Activated CD8-positive, alpha-beta memory T cell treated with anti-CD3 and anti-CD28 coated beads, Interleukin-2, amount 50 U/mL, for 24 hours (primary cell): ENCODE measurements at regions not wholly inside any gene's neighbourhood (a gene's known extent, or its start where the extent isn't known, plus 50 kb on each side); places are given as distances from the start of the nearest gene placed in this dataset.

Experiments
- DNase-seq: peaks from one replicate; pipeline ENCODE4 v3.0.0-alpha.2; 2020; ENCODE audit errors: extremely low read depth

DNA sequence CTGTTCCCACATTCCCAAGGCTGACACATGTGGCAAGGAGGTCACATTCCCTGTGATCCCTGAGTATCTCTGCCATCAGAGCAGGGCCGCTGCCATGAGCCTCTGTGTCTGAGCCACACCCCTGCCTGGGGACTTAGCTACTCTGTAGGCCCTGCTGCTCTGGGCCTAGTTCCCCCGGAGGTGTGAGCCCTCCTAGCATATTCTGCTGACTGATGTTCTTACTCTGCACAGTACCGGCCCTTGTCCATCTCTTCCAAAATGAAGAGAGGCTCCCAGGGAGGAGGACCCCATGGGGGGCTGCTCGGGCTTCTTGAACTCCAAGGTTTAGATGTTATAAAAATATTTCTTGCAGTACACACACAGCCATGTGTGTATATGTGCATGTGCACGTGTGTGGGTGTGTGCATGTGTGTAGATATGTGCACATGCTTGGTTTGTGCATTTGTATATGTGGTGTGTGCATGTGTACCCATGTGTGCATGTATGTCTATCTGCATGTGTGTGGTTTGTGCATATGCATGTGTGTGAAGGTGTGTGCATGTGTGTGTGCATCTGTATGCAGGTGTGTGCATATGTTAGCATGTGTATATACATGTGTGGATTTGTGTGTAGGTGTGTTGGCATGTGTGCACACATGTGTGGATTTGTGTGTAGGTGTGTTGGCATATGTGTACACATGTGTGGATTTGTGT lies 101.2 kb downstream of the ERMARD start:
- no peak for DNase-seq

DNA sequence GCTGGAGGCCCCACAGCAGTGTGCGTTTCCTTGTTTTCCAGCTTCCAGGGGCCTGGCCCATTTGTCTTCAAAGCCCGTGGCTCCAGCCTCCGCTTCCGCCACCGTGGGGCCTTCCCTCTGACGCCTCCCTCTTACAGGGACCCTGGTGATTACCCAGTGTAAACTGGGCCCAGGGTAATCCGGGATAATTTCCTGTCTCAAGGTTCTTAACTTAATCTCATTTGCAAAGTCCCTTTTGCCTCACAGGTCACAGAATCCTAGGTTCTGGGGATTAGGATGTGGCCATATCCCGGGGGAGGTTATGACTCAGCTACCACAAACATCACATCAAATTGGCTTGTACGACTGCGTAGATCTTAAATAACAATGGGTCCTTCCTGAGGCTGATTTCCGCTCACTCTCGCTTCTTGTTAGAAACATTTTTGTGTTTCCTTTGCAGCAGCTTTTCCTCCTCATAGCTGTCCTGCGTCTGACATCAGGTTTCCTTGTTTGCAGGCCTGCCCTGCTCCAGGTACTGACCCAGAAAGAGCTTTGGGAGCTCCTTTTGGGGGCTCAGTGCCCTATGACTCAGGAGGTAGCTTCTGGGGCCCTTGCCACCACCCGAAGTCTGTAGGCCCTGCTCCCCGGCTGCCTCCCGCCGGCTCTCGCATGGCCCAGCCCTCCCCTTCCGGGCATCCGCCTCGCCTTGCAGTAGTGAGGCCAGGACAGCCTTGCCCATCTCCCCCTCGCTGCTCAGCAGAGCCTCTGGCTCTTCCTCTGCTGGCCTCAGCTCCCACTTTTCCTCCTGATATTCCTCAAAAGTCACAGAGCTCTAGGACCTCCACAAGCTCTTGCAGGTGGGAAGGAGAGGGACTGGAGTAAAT lies 100.5 kb downstream of the ERMARD start:
- DNase-seq = no peak

DNA sequence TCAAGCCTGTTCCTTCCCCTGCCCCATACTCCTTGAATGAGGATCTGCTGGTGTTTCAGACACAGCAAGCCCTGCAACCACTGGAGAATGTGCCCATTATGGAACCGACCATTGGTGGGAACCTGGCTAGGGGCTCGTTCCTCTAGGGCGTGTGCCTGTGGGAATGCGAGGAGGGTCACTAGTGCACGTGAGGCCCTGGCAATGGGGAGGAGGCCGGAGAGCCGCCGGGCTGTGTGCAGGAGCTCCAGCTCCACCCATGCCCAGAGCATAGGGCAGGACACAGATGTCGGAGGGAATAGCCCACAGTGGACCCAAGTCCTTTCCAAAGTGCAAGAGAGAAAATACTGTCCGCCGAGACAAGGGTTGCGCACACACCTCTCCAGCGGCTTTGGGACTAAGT lies 99.3 kb downstream of the ERMARD start:
- no peak for DNase-seq

DNA sequence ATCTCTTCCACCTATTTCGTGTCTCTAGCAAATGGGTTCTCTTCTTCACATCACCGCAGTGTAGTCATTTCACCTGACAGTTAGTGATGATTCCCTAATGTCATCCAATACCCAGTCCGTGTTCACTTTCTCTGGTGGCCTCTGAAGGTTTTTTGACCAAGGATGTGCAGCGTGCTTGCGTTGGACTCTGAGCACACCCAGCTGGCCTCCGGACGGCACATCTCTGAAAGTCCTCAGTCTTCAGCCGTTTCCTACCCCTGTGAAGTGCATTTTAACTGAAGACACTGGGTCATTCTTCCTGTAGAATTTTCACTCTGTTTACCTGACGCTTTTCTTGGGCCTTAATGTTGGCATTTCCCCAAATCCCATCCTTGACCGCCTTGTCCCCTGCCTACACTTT lies 98.7 kb downstream of the ERMARD start:
- DNase-seq = no peak

DNA sequence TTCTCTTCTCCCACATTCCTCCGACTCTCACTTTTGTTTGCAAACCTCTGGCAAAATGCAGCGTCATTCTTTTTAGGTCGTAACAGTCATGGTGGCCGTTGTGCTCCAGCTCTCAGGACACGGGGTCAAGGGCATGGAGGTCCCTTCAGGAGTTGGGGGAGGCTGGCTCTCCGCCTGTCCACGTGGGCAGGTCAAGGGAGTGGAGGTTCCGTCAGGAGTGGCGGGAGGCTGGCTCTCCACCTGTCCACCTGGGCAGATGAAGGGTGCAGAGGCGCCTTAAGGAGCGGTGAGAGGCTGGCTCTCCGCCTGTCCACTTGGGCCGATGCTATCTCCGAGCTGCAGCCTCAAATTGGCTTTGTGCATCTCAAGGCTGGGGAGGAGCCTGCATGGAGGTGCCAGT lies 98.0 kb downstream of the ERMARD start:
- no peak for DNase-seq

DNA sequence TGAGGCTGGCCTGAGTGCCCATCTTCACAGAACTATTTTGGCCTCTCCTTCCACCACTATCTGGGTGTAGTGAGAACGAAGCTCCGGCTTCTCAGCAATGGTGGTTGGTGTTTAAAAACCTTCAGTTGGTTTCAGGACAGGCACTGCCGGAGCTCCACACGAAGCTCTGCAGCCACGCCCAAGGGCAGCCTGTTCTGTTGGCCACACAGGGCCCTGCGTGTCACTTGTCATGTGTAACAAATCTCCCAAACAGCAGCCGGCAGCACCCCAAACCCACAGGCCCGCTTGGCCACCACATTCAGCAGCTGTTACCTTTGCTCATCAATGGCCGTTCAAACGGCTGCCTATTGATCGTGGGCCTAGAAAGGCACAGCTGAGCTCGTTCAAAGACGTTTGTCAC lies 97.5 kb downstream of the ERMARD start:
- DNase-seq = no peak

DNA sequence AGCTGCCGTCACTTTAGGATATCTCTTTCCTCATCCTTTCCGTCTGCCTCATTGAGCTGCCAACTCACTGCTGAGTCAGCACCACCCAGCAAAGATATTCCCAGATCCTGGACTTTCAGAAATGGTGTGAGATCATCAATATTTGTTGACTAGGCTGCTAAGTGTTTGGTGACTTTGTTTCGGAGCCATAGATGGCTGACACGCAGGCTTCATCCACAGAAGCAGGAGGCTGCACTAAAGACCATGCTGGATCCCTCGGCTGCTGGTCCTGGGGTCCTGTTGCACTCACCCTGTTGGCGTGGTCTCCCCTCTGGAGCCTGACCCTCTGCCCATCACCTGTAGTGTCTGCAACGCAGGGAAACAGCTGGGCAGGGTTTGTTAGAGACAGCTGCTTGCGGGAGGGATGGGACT lies 96.5 kb downstream of the ERMARD start:
- DNase-seq = no peak

DNA sequence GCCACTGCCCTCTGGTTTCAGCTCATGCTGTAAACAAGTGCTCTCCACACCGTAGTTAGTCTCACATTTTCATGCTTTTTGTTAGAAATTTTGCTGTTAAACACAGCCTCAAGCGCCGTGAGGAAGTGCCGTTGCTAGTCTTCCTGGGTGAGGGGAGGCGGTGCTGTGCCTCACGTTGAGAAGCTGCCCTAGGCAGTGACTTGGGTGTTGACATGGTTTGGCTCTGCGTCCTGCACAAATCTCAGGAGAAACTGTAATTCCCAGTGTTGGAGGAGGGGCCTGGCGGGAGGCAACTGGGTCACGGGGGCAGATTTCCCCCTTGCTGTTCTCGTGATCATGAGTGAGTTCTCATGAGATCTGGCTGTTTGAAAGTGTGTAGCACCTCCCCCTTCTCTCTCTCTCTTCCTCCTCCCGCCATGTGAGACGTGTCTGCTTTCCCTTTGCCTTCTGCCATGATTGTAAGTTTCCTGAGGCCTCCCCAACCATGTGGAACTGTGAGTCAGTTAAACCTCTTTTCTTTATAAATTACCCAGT lies 95.8 kb downstream of the ERMARD start:
- no peak for DNase-seq

DNA sequence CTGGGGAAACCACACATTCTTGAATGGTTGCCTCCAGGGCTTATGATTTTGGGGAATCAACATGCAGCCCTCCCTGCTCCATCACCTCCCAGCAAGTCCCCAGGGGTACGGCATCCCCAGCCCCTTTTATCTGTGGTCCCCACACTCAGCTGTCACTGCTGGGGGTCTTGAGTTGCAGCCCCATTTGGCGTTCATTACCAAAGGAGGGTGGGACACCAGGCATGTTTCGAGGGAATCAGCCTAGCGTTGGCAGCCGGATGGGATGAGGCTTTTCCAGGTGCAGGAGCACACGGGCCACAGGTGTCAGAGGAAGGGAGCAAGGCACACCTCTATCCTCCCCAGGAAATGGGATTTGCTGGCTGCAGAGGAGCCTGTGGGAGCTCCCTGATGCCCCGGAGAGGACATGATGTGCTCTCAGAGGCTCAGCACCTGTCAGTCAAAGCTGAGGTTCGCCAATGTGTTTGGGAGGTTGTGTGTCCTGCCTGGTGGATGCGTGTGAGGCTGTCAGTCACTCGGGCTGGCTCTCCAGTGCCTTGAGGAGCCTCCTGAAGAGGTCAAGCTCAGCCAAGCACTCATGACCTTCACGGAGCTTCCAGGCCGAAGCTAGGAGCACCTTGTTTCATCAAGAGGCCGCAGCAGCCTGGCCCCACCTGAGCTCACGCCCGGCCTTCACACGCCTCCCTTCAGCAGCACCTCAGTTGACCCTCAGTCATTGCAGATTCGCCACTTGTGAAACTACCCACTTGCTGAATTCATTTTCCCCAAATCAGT lies 95.0 kb downstream of the ERMARD start:
- DNase-seq = no peak

DNA sequence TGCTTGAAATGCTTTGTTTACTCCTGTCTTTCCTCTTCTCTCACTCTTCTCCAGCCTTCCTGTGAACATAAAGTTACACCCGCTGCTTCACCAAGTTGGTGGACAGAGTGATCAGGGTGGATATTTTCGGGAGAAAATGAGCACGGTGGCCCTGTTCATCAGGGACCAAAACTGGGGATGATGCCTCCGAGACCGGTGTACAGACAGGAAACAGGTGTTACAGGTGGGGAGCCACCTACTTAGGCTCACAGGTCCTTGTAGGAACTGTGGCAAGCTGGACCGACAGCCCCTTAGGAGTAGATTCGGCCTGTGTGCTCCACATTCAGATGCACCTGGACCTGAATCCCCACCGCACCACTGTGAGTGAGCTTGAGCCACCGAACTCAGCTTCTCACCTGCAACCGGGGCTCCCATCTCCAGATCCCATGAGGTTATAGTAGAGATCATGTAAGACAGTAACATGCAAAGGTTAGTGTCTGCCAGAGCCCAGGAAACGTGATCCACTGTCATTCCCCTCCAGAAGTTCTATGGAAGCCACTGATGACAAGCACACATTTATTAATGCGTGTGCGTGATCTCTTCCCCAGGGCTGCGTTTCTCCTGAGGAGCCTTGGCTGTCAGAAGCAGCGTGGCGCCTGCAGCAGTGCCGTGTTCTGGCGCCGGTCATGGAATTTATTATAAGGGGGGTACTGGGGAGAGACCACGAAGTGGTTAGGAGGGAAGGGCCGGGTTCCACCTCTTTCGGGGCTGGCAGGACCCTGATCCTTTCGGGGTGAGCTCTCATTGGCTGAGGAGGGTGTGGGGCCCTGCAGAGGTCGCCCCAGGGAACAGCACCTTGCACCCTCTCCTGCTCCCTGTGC lies 94.2 kb downstream of the ERMARD start:
- DNase-seq = no peak

DNA sequence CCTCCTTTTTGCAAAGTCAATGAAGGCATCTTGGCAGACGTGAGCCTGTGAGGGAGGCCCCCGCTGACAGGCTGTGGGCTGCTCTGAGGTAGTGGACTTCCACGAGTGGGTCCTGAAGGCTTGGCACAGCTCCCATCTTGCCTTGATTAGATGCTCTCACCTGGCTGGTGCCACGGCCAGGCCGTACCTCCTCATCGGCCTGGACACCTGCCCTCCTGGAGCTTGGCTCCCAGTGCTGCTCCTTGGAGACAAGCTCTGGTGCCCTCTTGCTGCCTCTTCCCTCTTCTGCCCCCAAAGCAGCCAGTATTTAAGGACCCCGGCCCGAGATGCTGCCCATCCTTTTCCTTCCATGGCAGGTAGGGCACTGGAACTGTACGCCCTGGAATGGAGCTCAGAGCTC lies 93.5 kb downstream of the ERMARD start:
- DNase-seq = no peak

DNA sequence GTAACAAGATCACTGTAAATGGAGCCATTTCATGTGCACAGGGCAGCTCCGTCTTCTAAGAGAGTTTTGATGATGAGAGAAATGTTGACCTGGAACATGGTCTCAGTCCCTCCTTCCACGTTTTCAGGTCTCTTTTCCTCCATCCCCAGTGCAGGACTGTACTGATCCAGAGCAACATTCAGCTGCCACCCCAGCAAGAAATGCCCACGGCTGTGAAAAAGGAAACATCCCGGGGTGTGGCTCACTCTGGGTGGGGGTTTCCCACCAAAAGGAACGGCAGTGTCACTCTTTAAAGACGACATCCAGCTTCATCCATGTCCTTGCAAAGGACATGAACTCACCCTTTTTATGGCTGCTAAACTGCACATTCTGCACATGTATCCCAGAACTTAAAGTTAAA lies 92.6 kb downstream of the ERMARD start:
- no peak for DNase-seq

DNA sequence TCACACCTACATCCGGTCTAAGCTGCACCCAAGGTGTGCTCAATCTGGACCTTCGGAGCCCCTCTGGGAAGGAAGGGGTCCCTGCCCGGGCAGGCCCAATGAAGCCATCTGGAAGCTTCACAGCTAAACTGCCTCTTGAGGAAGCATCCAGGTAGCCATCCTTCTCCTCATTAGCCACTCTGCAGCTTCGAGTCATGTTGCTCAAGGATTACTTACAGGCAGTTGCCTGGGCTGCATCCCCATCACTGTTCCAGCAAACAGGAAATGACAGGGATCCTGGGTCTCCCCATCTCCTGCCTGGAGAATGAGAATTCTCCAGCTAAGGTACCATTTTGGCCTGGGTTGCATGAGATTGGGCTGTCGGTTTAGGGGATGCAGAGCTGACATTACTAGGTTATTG lies 91.7 kb downstream of the ERMARD start:
- no peak for DNase-seq

DNA sequence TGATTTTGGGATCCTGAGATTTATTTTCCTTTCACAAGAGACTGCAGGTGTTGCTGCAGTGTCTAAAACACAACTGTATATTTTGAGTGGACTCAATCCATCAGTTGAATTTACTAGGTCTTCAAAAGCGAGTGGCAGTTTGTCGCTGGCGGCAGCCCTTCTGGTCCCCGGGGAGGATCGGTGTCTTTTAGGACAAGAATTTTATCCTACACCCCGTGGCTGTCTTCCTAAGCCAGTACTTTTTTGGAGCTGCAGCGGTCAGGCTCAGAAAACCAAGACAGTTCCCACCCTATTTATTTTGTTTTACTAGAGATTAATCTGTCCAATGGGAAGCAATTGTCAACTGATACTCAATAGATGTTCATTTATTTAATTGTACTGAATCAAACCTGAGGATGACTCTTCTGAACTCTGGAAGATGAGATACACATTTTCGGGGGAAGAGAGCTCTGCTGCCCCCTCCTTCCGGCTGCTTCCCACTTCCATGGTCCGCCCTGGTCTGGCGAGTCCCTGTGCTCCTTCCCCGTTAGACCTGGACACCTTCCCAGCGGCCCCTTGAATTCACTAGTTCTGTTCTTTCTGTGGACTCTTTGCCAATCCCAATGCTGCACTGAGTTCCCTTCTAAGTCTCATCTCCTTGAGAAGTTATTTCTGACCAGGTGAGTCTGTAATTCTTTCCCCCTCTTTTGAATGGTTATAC lies 90.6 kb downstream of the ERMARD start:
- no peak for DNase-seq

DNA sequence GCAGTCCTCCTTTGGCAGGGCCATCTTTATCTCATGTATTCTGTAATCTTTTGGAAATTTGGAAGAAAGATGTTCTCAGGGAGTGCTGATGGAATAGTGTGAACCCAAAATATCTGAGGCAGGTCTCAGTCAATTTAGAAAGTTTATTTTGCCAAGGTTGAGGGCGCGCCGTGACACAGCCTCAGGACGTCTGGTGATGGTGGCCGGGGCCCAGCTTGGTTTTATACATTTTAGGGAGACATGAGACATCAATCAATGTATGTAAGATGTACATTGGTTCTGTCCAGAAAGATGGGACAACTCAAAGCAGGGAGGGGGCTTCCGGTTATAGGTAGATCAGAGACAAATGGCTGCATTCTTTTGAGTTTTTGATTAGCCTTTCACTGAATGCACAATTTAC lies 89.8 kb downstream of the ERMARD start:
- DNase-seq = no peak

DNA sequence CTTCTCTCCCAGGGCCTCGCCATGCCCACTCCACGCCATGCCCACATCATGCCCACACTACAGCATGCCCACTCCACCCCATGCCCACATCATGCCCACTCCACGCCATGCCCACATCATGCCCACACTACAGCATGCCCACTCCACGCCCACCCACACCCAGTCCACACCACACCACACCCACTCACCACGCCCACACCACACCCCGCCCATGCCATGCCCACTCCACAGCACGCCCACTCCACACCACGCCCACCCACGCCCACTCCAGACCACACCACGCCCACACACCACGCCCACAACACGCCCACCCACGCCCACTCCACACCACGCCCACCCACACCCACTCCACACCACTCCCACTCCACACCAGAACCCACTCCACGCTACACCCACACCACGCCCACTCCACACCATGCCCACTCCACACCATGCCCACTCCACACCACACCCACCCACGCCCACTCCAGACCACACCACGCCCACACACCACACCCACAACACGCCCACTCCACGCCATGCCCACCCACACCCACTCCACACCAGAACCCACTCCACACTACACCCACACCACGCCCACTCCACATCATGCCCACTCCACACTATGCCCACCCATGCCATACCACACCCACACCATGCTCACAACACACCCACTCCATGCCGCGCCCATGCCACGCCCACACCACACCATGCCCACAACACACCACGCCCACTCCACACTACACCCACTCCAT lies 88.6 kb downstream of the ERMARD start:
- DNase-seq = no peak

DNA sequence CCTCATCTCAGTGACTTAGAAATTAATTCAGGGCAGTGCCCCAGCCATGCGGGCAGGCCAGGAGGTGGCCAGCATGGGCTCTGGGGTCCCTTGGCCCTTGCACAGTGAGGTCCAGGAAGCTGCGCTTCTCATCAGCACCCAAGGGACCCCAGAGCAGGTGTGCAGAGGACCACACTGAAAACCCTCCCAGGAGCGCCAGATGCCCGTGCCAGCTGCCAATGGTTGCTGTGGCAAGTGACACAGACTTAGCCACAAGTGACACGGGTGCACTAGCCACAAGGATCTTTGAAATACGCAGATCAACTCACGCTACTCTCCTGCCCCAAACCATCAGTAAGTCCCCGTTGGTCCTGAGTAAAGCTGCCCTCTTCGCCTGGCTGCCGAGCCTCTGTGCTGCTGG lies 88.1 kb downstream of the ERMARD start:
- DNase-seq = no peak

DNA sequence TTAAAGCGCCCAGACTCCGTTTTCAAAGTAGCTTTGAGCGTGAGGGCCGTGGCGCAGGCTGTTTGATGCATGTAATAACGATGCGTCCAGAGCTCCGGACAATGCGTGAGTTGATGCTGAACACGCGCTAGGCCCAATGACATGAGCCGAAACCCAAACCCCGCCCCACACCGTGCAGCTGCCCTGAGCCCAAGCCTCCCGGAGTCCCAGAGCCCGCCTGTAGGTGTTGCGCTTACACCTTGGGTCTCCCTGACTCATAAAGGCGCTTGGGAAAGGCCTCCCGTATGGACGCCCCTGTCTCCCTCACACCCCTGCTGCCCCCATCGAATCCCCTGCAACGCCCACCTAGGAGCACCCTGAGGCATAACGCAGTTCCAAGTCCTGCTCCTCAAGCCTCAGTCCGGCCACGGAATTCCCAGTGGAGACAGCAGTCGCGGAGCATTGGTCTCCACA lies 87.6 kb downstream of the ERMARD start:
- no peak for DNase-seq

DNA sequence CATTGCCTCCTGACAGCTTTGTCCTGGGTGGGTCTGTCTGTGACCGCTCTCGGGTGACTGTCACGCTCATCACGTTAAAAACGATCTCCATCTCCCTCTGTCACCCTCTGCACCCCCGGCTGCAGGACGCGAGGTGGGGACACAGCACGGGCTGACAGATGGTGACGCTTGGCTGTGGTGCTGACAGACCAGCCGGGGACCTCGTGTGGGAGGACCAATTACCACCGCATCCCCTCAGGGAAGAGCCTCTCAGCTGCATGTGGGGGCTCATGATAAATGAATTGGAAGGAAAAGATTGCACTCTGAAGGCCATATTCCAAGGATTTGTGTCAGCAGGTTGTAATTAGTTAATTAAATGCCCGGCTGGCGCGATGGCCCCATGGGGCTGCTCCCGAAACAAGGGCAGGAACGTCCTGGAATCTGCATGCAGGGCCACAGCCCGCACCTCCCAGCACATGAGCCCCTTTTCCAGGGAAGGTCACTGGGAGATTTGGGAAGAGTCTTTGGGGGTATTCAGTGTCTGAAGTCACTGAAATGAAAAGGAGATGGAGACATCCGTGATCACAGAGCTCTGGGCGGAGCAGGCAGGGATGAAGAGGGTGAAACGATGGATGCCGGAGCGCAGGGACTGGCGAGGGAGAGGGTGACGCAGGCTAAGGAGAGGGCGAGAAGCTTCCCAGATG lies 87.1 kb downstream of the ERMARD start:
- DNase-seq = no peak
